Upper lobe of left lung (tissue), 6 donors: ENCODE measurements at regions not wholly inside any gene's neighbourhood (a gene's known extent, or its start where the extent isn't known, plus 50 kb on each side); places are given as distances from the start of the nearest gene placed in this dataset.

Source experiments
- ATAC-seq, 2 donors: fragments of 200-7000 bp; cut with Tn5 transposase; one replicate each; pipeline ENCODE4 v1.9.1; 2022; ENCODE audit warnings: mild to moderate bottlenecking in 2 of 2, moderate library complexity in 2 of 2; ENCODE audit not compliant: low FRiP score in 2 of 2
- DNase-seq, 2 donors: peaks; one replicate each; pipeline ENCODE4 v3.0.0-alpha.2; 2019 to 2020
- H3K27ac ChIP-seq, 4 donors: fragments of 200-600 bp; sonication (generic); one replicate each; pipeline ENCODE4 v1.5.1; 2016 to 2019
- H3K27me3 ChIP-seq, 4 donors: fragments of 200-600 bp; sonication (generic); one replicate each; pipeline ENCODE4 v1.5.1; 2017 to 2019
- H3K36me3 ChIP-seq, 4 donors: fragments of 200-600 bp; sonication (generic); one replicate each; pipeline ENCODE4 v1.5.1; 2016 to 2019
- H3K4me1 ChIP-seq, 4 donors: fragments of 200-600 bp; sonication (generic); one replicate each; pipeline ENCODE4 v1.5.1; 2018 to 2019
- H3K4me3 ChIP-seq, 4 donors: fragments of 200-600 bp; sonication (generic); one replicate each; pipeline ENCODE4 v1.5.1; 2017 to 2019; ENCODE audit warnings: mild to moderate bottlenecking in 2 of 4, moderate library complexity in 1 of 4
- H3K9me3 ChIP-seq, 4 donors: fragments of 200-600 bp; sonication (generic); one replicate each; pipeline ENCODE4 v1.5.1; 2018 to 2019
- CTCF ChIP-seq, 6 experiments: fragments of 450-650 bp in 4 of 6; fragments of 200-600 bp in 2 of 6; sonication (generic) in 2 of 6; IDR thresholded peaks; one replicate each; pipeline ENCODE4 v1.5.1; 2016 to 2019; ENCODE audit warnings: antibody characterized with exemption in 6 of 6
- EP300 ChIP-seq, 4 donors: sonication (generic); formaldehyde crosslinking; IDR thresholded peaks; one replicate each; pipeline ENCODE4 v1.5.1; 2017; ENCODE audit warnings: antibody characterized with exemption in 4 of 4, control low read depth in 2 of 4
- POLR2A ChIP-seq, 4 donors: fragments of 450-650 bp; IDR thresholded peaks; one replicate each; pipeline ENCODE4 v1.5.1; 2016 to 2017; ENCODE audit warnings: antibody characterized with exemption in 4 of 4, mild to moderate bottlenecking in 2 of 4
- POLR2AphosphoS5 ChIP-seq, 2 donors: sonication (generic); formaldehyde crosslinking; IDR thresholded peaks; one replicate each; pipeline ENCODE4 v1.5.1; 2017; ENCODE audit warnings: antibody characterized with exemption in 2 of 2
- WGBS, 2 donors: methylation state at CpG; one replicate each; pipeline ENCODE4 v1.1.5; 2017 to 2018; 5-methylcytosine and 5-hydroxymethylcytosine counted together
- donor health status: DM: no; HTN: no; CAD: no; lungs with moderate emphysema.
- donor health status: DM: no; HTN: yes; CAD: no; lungs with severe emphysema.

- TF ChIP-seq CTCF (IDR thresholded peaks at IDR 0.05), result no peak
- no peak for TF ChIP-seq POLR2A (IDR thresholded peaks at IDR 0.05)
- no peak for TF ChIP-seq EP300 (IDR thresholded peaks at IDR 0.05)
- TF ChIP-seq POLR2AphosphoS5 (IDR thresholded peaks at IDR 0.05), result no peak
- Histone ChIP-seq H3K4me3 (no peak overlapping the region), H3K4me1 (no peaks in the 10 kb centered on the region), H3K36me3 (no peaks in the 10 kb centered on the region), H3K27me3 (no peaks in the 10 kb centered on the region), H3K9me3 (peaks cover 0 to 17% (median 9%) of the 10 kb centered on the region in 4 donors), H3K27ac (no peak overlapping the region)
- WGBS, 2 donors, result 66 to 70% methylated on average over 1 of the region's 1 CpG
- ATAC-seq, result no peak
- no peak for DNase-seq
Observed at GRCh38 chr6:120355822-120356221, 978.5 kb downstream of the TBC1D32 start.

- Histone ChIP-seq H3K36me3 (no peaks in the 10 kb centered on the region), H3K27ac (no peak overlapping the region), H3K27me3 (no peaks in the 10 kb centered on the region), H3K9me3 (peaks cover 0 to 11% (median 6%) of the 10 kb centered on the region in 4 donors), H3K4me1 (no peaks in the 10 kb centered on the region), H3K4me3 (no peak overlapping the region)
- no peak for ATAC-seq
- TF ChIP-seq EP300 (IDR thresholded peaks at IDR 0.05), result no peak
- TF ChIP-seq CTCF (IDR thresholded peaks at IDR 0.05), result no peak
- TF ChIP-seq POLR2A (IDR thresholded peaks at IDR 0.05), result no peak
- no peak for TF ChIP-seq POLR2AphosphoS5 (IDR thresholded peaks at IDR 0.05)
- 71 to 74% methylated on average over 1 of the region's 1 CpG for WGBS, 2 donors
- no peak for DNase-seq
Observed at GRCh38 chr6:120354452-120355098, 979.7 kb downstream of the TBC1D32 start.

DNA sequence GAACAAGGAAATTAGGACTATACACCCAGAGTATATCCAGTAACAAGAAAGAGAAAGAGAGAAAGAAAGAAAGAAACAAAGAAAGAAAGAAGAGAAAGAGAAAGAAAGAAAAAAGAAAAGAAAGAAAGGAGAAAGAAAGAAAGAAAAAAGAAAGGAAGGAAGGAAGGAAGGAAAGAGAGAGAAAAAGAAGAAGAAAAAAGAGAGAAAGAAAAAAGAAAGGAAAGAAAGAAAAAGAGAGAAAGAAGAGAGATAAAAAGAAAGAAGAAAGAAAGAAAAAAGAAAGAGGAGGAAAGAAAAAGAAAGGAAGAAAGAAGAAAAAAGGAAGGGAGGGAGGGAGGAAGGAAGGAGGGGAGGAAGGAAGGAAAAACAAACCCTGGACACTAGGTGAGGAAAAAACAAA lies 981.8 kb downstream of the TBC1D32 start:
- no peak for TF ChIP-seq CTCF (IDR thresholded peaks at IDR 0.05)
- no peak for TF ChIP-seq POLR2A (IDR thresholded peaks at IDR 0.05)
- TF ChIP-seq POLR2AphosphoS5 (IDR thresholded peaks at IDR 0.05), result no peak
- no peak for TF ChIP-seq EP300 (IDR thresholded peaks at IDR 0.05)
- no peaks in the 10 kb centered on the region for H3K9me3 ChIP-seq
- H3K4me3 ChIP-seq, result no peak overlapping the region
- no peaks in the 10 kb centered on the region for H3K27me3 ChIP-seq
- ATAC-seq, result no peak
- no peaks in the 10 kb centered on the region for H3K4me1 ChIP-seq
- H3K27ac ChIP-seq, result no peak overlapping the region
- no peak for DNase-seq
- no peaks in the 10 kb centered on the region for H3K36me3 ChIP-seq

- Histone ChIP-seq H3K4me1 (no peaks in the 10 kb centered on the region), H3K9me3 (no peaks in the 10 kb centered on the region), H3K27me3 (no peaks in the 10 kb centered on the region), H3K36me3 (no peaks in the 10 kb centered on the region), H3K4me3 (no peak overlapping the region), H3K27ac (no peak overlapping the region)
- TF ChIP-seq CTCF (IDR thresholded peaks at IDR 0.05) (no peak), POLR2AphosphoS5 (IDR thresholded peaks at IDR 0.05) (no peak), EP300 (IDR thresholded peaks at IDR 0.05) (no peak), POLR2A (IDR thresholded peaks at IDR 0.05) (no peak)
- DNase-seq, result no peak
- WGBS, 2 donors, result 81 to 82% methylated on average over 2 of the region's 2 CpGs
- no peak for ATAC-seq
Observed at GRCh38 chr6:120348926-120349325, 985.4 kb downstream of the TBC1D32 start.

DNA sequence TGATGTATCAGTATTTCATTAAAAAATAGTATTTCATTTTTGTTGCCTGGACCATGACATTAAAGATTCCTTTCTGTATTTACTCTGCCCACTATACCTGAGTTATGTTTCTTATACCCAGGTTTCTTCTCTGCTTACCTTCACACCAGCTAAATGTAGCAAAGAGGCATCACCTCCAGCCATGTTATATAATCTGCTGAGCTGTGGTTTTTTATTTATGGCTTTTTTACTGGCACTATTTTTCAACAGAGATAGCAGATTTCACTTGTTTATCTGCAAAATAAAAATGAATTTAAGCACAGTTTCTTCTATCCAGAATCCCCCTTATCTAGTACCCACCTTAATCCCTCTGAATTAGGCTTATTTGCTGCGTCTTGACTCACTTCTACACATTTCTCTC lies 979.0 kb upstream of the MAN1A1 start:
- 82 to 87% methylated on average over 1 of the region's 1 CpG for whole genome bisulfite sequencing, 2 donors
- Histone ChIP-seq H3K9me3 (no peaks in the 10 kb centered on the region), H3K36me3 (no peaks in the 10 kb centered on the region), H3K4me1 (no peaks in the 10 kb centered on the region), H3K4me3 (no peak overlapping the region), H3K27ac (no peak overlapping the region), H3K27me3 (no peaks in the 10 kb centered on the region)
- ATAC-seq (no peak), DNase-seq (no peak)
- TF ChIP-seq POLR2A (IDR thresholded peaks at IDR 0.05) (no peak), POLR2AphosphoS5 (IDR thresholded peaks at IDR 0.05) (no peak), CTCF (IDR thresholded peaks at IDR 0.05) (no peak), EP300 (IDR thresholded peaks at IDR 0.05) (no peak)
